ENCODE measurements at regions not wholly inside any gene's neighbourhood (a gene's known extent, or its start where the extent isn't known, plus 50 kb on each side); places are given as distances from the start of the nearest gene placed in this dataset.

DNA sequence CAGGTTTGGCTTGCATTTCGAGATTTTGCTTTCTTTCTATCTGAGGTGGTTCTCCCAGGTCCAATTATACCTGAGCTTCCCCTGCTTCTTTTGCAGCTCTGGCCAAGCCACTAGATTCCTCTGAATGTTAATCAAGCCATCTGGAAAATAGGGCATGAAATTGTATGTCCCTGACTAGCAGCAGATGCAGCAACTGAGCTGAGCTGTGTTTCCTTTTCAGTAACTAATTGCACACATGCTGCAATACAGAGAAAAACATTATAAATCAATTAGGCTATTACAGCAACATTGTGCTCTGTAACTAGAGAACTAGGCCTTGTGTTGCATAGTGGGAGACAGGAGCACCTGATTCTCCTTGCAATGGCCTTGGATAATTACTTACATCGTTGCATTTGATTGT lies 408.3 kb downstream of the ETS1 start:
- no peaks in the 10 kb centered on the region for H3F3A ChIP-seq (ENCODE audit: insufficient read depth, low read length, poor library complexity, severe bottlenecking)
- TF ChIP-seq, protein P1, sequence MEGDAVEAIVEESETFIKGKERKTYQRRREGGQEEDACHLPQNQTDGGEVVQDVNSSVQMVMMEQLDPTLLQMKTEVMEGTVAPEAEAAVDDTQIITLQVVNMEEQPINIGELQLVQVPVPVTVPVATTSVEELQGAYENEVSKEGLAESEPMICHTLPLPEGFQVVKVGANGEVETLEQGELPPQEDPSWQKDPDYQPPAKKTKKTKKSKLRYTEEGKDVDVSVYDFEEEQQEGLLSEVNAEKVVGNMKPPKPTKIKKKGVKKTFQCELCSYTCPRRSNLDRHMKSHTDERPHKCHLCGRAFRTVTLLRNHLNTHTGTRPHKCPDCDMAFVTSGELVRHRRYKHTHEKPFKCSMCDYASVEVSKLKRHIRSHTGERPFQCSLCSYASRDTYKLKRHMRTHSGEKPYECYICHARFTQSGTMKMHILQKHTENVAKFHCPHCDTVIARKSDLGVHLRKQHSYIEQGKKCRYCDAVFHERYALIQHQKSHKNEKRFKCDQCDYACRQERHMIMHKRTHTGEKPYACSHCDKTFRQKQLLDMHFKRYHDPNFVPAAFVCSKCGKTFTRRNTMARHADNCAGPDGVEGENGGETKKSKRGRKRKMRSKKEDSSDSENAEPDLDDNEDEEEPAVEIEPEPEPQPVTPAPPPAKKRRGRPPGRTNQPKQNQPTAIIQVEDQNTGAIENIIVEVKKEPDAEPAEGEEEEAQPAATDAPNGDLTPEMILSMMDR (IDR thresholded peaks at IDR 0.05; ENCODE audit: poor library complexity, severe bottlenecking): no peak
- no peak for TF ChIP-seq EZH2 (IDR thresholded peaks at IDR 0.05; ENCODE audit: borderline replicate concordance, insufficient read depth, low read length, poor library complexity, severe bottlenecking)
- TF ChIP-seq SMC3 (conservative IDR thresholded peaks at IDR 0.05; ENCODE audit: poor library complexity): no peak
- no peak for TF ChIP-seq POLR2AphosphoS5 (IDR thresholded peaks at IDR 0.05)
- no peak for TF ChIP-seq MXI1 (conservative IDR thresholded peaks at IDR 0.05; ENCODE audit: poor library complexity, severe bottlenecking)
- TF ChIP-seq, protein P2, sequence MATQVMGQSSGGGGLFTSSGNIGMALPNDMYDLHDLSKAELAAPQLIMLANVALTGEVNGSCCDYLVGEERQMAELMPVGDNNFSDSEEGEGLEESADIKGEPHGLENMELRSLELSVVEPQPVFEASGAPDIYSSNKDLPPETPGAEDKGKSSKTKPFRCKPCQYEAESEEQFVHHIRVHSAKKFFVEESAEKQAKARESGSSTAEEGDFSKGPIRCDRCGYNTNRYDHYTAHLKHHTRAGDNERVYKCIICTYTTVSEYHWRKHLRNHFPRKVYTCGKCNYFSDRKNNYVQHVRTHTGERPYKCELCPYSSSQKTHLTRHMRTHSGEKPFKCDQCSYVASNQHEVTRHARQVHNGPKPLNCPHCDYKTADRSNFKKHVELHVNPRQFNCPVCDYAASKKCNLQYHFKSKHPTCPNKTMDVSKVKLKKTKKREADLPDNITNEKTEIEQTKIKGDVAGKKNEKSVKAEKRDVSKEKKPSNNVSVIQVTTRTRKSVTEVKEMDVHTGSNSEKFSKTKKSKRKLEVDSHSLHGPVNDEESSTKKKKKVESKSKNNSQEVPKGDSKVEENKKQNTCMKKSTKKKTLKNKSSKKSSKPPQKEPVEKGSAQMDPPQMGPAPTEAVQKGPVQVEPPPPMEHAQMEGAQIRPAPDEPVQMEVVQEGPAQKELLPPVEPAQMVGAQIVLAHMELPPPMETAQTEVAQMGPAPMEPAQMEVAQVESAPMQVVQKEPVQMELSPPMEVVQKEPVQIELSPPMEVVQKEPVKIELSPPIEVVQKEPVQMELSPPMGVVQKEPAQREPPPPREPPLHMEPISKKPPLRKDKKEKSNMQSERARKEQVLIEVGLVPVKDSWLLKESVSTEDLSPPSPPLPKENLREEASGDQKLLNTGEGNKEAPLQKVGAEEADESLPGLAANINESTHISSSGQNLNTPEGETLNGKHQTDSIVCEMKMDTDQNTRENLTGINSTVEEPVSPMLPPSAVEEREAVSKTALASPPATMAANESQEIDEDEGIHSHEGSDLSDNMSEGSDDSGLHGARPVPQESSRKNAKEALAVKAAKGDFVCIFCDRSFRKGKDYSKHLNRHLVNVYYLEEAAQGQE (IDR thresholded peaks at IDR 0.05; ENCODE audit: borderline replicate concordance): no peak
- TF ChIP-seq TAF1 (IDR thresholded peaks at IDR 0.05; ENCODE audit: low read depth): no peak
- TF ChIP-seq RAD21 (conservative IDR thresholded peaks at IDR 0.05): no peak
- TF ChIP-seq EP300 (conservative IDR thresholded peaks at IDR 0.05; ENCODE audit: poor library complexity, severe bottlenecking): no peak
- no peaks in the 10 kb centered on the region for H3K36me3 ChIP-seq (ENCODE audit: insufficient read depth, low read length)
- H3K4me3 ChIP-seq (ENCODE audit: low read length): no peak overlapping the region
- no peak overlapping the region for H2AFZ ChIP-seq (ENCODE audit: low read depth, low read length)
- H4K20me1 ChIP-seq (ENCODE audit: insufficient read depth): no peaks in the 10 kb centered on the region
- H3K4me2 ChIP-seq (ENCODE audit: low read length): no peak overlapping the region
- no peak overlapping the region for H3K9ac ChIP-seq (ENCODE audit: low read length)
- H3K27me3 ChIP-seq (ENCODE audit: insufficient read depth, low read depth, low read length): no peaks in the 10 kb centered on the region
- no peaks in the 10 kb centered on the region for H3K79me2 ChIP-seq (replicated peaks; ENCODE audit: insufficient read depth, low read length)
- H3K9me3 ChIP-seq (ENCODE audit: low read length): no peaks in the 10 kb centered on the region
- no peaks in the 10 kb centered on the region for H3K9me2 ChIP-seq (ENCODE audit: insufficient read depth, low read length)
- H3K27ac ChIP-seq (ENCODE audit: low read length): no peak overlapping the region

DNA sequence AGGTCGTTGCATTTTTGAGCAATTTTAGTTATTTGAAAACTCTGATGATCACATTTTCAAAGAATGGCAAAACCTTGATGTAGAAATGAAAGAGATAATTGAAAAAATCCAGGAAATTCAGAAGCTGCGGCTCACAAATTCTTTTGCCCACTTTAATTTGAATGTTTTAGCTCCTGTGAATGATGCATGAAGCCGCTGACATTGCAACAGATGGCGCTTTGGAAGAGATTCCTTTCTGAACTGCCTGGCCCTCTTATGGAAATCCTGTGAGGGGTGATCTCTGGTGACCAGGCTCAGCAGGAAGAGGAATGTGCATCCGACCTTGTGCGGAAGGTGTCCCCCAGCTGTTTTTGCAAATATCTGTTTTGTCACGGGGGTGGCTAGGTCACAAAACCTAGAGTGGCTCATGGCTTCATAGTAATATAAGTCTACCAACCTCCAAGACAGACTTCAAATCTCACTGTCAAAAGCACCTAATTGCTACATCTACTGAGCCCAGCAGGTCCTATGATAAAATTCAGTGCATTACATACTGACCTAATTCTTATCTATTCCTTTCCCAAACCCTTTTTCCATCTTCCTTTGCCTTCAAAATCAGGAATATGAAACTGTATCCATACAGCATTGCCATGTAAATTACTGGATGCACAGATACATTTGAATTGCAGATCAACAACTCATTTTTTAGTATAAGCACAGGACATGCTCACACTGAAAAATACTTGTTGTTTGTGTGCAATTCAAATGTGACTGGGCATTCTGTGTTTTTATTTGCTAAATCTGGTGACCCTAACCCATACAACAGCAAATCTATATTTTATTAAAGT lies 412.7 kb downstream of the ETS1 start:
- Histone ChIP-seq H3K9me2 (ENCODE audit: insufficient read depth, low read length) (no peaks in the 10 kb centered on the region), H3K27me3 (ENCODE audit: insufficient read depth, low read depth, low read length) (no peaks in the 10 kb centered on the region), H3K79me2 (replicated peaks; ENCODE audit: insufficient read depth, low read length) (no peaks in the 10 kb centered on the region), H3K36me3 (ENCODE audit: insufficient read depth, low read length) (no peaks in the 10 kb centered on the region), H4K20me1 (ENCODE audit: insufficient read depth) (no peaks in the 10 kb centered on the region), H3K4me2 (ENCODE audit: low read length) (no peak overlapping the region), H3K9ac (ENCODE audit: low read length) (no peak overlapping the region), H3K9me3 (ENCODE audit: low read length) (no peaks in the 10 kb centered on the region), H3K27ac (ENCODE audit: low read length) (no peak overlapping the region), H3K4me3 (ENCODE audit: low read length) (no peak overlapping the region), H3F3A (ENCODE audit: insufficient read depth, low read length, poor library complexity, severe bottlenecking) (no peaks in the 10 kb centered on the region), H2AFZ (ENCODE audit: low read depth, low read length) (no peak overlapping the region)
- TF ChIP-seq SMC3 (conservative IDR thresholded peaks at IDR 0.05; ENCODE audit: poor library complexity) (no peak), EP300 (conservative IDR thresholded peaks at IDR 0.05; ENCODE audit: poor library complexity, severe bottlenecking) (no peak), POLR2AphosphoS5 (IDR thresholded peaks at IDR 0.05) (no peak), MXI1 (conservative IDR thresholded peaks at IDR 0.05; ENCODE audit: poor library complexity, severe bottlenecking) (no peak), TAF1 (IDR thresholded peaks at IDR 0.05; ENCODE audit: low read depth) (no peak), RAD21 (conservative IDR thresholded peaks at IDR 0.05) (no peak), EZH2 (IDR thresholded peaks at IDR 0.05; ENCODE audit: borderline replicate concordance, insufficient read depth, low read length, poor library complexity, severe bottlenecking) (no peak)
- TF ChIP-seq, protein P1 (IDR thresholded peaks at IDR 0.05; ENCODE audit: poor library complexity, severe bottlenecking): no peak
- TF ChIP-seq, protein P2 (IDR thresholded peaks at IDR 0.05; ENCODE audit: borderline replicate concordance): no peak
